ENCODE measurements at regions not wholly inside any gene's neighbourhood (a gene's known extent, or its start where the extent isn't known, plus 50 kb on each side); places are given as distances from the start of the nearest gene placed in this dataset.
"Not testable (repeated sequence)": the region's sequence is repeated elsewhere in the genome, so short reads cannot be mapped to it uniquely, and the experiment has no call there.

DNA sequence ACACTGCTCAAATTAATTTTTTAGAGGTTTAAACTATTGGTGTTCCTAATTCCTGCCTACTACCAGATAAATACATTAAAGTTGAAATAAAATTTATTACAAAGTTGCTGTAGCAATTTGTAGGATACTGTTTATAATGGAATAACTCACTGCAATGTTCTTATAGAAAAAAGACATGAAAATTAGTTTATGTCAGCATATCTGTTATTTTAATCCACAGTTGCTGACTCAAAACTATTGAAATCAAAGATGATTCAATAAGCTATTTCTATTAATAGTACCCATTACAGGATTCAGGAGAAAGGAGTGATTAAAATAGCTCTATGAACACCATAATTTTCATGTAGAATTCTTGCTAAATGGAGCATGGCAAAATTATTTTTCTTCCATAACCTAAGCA is 764.4 kb upstream of the NUDT12 start:
- intact Hi-C loops (cut with DNase I) = no loop called here
- DNase-seq = no peak
- no peak overlapping the region for H3K27ac ChIP-seq
- no peak for ATAC-seq
- no peaks in the 10 kb centered on the region for H3K4me1 ChIP-seq
- H3K9me3 ChIP-seq = peaks cover 0 to 4% (median 0%) of the 10 kb centered on the region in 11 donors
- no peaks in the 10 kb centered on the region for H3K27me3 ChIP-seq
- no peak overlapping the region for H3K4me3 ChIP-seq
- H3K36me3 ChIP-seq = no peaks in the 10 kb centered on the region
- TF ChIP-seq, protein P1, sequence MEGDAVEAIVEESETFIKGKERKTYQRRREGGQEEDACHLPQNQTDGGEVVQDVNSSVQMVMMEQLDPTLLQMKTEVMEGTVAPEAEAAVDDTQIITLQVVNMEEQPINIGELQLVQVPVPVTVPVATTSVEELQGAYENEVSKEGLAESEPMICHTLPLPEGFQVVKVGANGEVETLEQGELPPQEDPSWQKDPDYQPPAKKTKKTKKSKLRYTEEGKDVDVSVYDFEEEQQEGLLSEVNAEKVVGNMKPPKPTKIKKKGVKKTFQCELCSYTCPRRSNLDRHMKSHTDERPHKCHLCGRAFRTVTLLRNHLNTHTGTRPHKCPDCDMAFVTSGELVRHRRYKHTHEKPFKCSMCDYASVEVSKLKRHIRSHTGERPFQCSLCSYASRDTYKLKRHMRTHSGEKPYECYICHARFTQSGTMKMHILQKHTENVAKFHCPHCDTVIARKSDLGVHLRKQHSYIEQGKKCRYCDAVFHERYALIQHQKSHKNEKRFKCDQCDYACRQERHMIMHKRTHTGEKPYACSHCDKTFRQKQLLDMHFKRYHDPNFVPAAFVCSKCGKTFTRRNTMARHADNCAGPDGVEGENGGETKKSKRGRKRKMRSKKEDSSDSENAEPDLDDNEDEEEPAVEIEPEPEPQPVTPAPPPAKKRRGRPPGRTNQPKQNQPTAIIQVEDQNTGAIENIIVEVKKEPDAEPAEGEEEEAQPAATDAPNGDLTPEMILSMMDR (IDR thresholded peaks at IDR 0.05) = no peak

DNA sequence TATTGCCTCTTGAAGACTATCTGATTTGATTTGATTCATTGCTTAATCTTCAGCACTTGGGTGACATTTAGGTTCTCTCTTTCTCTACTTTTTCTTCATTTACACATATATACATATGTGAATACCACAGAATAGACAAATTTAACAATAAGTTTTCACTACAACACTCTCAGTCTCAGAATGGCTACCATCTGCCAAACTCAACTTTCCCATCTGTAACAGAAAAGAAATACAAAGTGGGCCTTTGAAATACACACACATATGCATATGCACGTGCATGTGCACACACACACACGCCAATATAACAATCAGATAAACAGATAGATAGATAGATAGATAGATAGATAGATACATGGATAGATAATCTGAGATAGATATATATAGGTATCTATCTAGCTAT is 762.8 kb upstream of the NUDT12 start:
- no peak for ATAC-seq
- intact Hi-C loops (cut with DNase I) = no loop called here
- TF ChIP-seq, protein P1 (IDR thresholded peaks at IDR 0.05) = no peak
- 85 to 88% methylated on average over 2 of the region's 2 CpGs for WGBS, 2 donors
- peaks cover 0 to 4% (median 0%) of the 10 kb centered on the region in 11 donors for H3K9me3 ChIP-seq
- no peak overlapping the region for H3K27ac ChIP-seq
- no peaks in the 10 kb centered on the region for H3K36me3 ChIP-seq
- no peaks in the 10 kb centered on the region for H3K4me1 ChIP-seq
- no peak for DNase-seq
- H3K27me3 ChIP-seq = no peaks in the 10 kb centered on the region
- no peak overlapping the region for H3K4me3 ChIP-seq

DNA sequence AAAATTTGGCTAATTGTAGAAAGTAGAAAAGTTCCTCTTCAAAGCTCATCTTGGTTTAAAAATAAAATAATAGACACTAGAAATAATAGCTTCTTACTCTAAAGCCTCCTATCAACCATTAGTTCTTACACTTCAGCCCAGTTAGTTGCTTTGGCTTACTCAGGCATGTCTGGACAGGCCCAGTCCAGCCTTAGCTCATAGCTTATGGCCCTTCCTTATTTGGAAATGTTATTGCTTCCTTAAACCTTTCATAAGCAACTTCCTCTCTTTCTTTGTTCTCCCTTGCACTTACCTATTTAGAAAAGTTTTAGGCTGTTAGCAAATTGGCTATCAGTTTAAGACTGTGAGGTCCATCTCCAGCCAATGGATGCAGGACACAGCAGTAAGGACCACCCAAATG is 754.1 kb upstream of the NUDT12 start:
- H3K4me1 ChIP-seq; H3K27ac ChIP-seq; H3K36me3 ChIP-seq; DNase-seq; H3K4me3 ChIP-seq; ATAC-seq; intact Hi-C loops (cut with DNase I); H3K27me3 ChIP-seq: not testable (repeated sequence)
- peaks cover 0 to 30% (median 0%) of the 10 kb centered on the region in 11 donors for H3K9me3 ChIP-seq

DNA sequence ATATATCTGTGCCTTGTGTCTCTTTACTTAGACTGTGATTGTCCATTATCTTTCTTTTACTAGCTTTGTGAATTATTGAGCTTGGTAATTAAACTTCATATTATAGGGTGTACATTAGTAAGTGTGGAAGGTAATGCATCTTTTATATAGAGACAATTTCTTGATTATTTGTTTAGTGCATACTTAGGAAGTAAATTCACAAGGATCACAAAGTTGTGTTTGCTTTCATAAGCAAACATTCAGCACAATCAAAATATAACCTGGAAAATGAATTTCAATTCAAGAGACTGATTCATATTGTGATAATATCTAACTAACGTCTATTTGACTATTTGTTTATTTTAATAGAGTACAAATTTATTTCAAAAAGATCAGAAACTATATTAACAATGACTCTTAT is 749.9 kb upstream of the NUDT12 start:
- intact Hi-C loops (cut with DNase I) = no loop called here
- 47 to 60% methylated on average over 1 of the region's 1 CpG for WGBS, 2 donors
- DNase-seq = no peak
- Histone ChIP-seq H3K36me3 (no peaks in the 10 kb centered on the region), H3K4me3 (no peak overlapping the region), H3K9me3 (peaks cover 0 to 14% (median 0%) of the 10 kb centered on the region in 11 donors), H3K27ac (no peak overlapping the region), H3K4me1 (no peaks in the 10 kb centered on the region), H3K27me3 (no peaks in the 10 kb centered on the region)
- no peak for ATAC-seq
- TF ChIP-seq, protein P1 (IDR thresholded peaks at IDR 0.05) = no peak

DNA sequence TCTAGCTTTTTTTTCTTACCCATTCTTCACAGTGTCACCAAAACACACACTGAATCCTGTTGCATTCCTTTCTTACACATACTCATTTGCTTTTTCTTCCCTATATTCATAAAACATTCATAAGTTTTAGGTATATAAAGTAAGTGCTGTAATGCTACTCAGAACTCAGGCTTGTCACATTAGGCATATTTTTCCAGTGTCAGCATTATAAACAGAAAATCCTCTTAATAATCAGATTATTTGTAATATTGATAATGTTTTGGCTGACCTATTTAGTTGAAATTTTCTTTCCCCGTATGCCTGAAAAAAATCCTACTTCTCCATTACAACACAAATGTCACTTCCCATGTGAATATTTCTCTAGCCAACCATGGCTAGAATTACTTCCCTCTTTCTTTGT is 743.0 kb upstream of the NUDT12 start:
- no peaks in the 10 kb centered on the region for H3K27me3 ChIP-seq
- H3K4me1 ChIP-seq = no peaks in the 10 kb centered on the region
- H3K27ac ChIP-seq = no peak overlapping the region
- H3K9me3 ChIP-seq = no peaks in the 10 kb centered on the region
- DNase-seq = no peak
- H3K36me3 ChIP-seq = no peaks in the 10 kb centered on the region
- TF ChIP-seq, protein P1 (IDR thresholded peaks at IDR 0.05) = no peak
- WGBS, 2 donors = 61 to 68% methylated on average over 1 of the region's 1 CpG
- intact Hi-C loops (cut with DNase I) = loop anchor here in 1 of 10 donors (10.0 kb wide), 1 partner anchor 49 kb away; no protein-coding TSS in a partner anchor
- ATAC-seq = no peak
- no peak overlapping the region for H3K4me3 ChIP-seq
